ENCODE measurements at regions not wholly inside any gene's neighbourhood (a gene's known extent, or its start where the extent isn't known, plus 50 kb on each side); places are given as distances from the start of the nearest gene placed in this dataset.
A peak's percentile ranks its signal among the peaks of the same experiment; 100 is the strongest.

DNA sequence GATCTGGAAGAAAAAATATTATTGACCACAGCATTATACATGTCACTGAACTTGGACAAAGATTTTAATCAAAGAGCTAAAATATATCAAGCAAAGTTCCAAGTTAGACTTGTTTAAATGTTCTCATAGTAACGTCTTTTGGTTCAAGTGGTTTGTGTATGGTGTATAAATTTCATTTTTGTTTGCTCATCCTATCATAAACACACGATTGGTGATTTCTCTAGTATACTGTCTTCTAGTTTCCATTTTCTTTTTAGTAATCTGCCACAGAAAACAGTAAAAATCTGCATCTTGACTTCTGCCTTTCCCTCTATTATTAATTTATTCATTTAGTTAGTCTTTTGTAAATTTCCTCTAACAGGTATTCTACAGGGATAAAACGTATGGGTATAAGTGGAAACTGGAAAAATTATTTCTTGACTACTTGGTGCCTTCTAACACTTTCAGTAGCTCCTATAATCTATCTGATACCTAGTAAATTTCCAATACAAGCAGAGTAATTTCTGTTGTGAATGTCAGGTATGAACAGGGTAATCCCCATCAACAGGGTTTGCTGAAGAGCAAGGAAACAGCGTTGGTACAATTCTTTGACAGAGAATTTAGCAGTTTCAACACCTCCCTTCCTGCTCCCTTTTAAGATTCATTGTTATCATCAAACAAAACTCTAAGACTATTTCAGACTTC is 268.0 kb downstream of the PTPRC start:
- no peak for DNase-seq

- no peak for DNase-seq
Measured at GRCh38 chr1:198907423-198907746, 268.5 kb downstream of the PTPRC start.

- no peak for DNase-seq
Measured at GRCh38 chr1:198908995-198909394, 270.2 kb downstream of the PTPRC start.

- no peak for DNase-seq
Measured at GRCh38 chr1:198909973-198910372, 271.1 kb downstream of the PTPRC start.

GRCh38 chr1:198910816-198911215 is 272.0 kb downstream of the PTPRC start:
- no peak for DNase-seq

- no peak for DNase-seq
Measured at GRCh38 chr1:198912046-198912445, 273.2 kb downstream of the PTPRC start.

- DNase-seq, result no peak
Measured at GRCh38 chr1:198913667-198914066, 274.8 kb downstream of the PTPRC start.

GRCh38 chr1:198915327-198916231 is 276.7 kb downstream of the PTPRC start:
- no peak for DNase-seq

GRCh38 chr1:198917226-198917625 is 278.4 kb downstream of the PTPRC start:
- DNase-seq, result no peak

GRCh38 chr1:198918920-198919319 is 280.1 kb downstream of the PTPRC start:
- no peak for DNase-seq

DNA sequence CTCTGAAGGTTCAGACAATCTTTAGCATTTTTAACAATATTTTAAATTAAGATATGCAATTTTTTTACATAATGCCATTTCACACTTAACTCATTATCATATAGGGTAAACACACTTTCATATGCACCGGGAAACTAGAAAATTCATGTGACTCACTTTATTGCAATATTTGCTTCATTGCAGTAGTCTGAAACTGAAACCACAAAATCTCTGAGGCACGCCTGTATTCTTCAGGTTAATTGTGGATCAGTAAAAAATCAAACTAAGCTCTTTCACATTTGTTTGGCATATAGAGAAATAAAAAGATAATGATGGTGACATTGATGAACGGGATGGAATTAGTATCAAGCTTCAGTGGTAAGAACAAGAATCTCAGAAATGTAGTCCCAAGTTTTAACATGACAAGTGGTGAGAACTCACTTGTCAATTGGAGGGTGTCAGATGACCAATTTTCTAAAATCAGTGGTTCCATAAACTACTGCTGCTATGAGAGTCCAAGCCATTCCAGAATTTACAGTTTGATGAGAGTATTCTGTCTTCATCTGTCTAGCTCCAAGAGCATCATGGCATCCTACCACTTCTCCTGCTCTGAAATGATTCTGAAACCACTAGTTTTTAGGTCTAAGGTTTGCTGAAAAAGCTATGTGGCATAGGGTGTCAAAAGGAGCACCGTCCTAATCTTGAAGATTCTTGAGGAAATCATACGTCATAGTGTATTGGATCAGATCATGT is 281.0 kb downstream of the PTPRC start:
- no peak for DNase-seq

GRCh38 chr1:198922638-198923430 is 284.0 kb downstream of the PTPRC start:
- no peak for DNase-seq

DNA sequence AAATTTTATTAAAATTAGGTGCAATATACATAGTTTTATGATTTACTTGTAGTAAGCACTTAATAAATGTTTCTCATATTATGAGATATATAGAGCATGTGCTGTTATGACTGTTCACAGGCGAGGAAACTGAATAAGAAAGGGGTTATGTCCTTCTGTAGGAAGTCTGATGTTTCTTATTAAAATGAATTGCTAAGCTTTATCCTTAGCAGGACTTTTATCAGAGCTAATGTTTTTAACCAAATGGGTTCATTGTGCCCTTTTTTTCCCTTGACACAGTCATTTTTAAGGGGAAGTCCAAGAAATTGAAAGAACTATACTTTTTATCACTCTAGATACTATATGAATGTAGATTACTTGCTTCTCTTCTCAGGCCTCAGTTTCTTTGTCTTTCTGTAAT is 285.2 kb downstream of the PTPRC start:
- DNase-seq, result no peak

GRCh38 chr1:198925567-198925966 is 286.7 kb downstream of the PTPRC start:
- no peak for DNase-seq

- DNase-seq, result no peak
Measured at GRCh38 chr1:198927129-198927528, 288.3 kb downstream of the PTPRC start.

- no peak for DNase-seq
Measured at GRCh38 chr1:198929111-198929604, 290.3 kb downstream of the PTPRC start.

GRCh38 chr1:198929961-198930599 is 291.2 kb downstream of the PTPRC start:
- peak; percentile 34 for DNase-seq

- no peak for DNase-seq
Measured at GRCh38 chr1:198932351-198932991, 293.6 kb downstream of the PTPRC start.

DNA sequence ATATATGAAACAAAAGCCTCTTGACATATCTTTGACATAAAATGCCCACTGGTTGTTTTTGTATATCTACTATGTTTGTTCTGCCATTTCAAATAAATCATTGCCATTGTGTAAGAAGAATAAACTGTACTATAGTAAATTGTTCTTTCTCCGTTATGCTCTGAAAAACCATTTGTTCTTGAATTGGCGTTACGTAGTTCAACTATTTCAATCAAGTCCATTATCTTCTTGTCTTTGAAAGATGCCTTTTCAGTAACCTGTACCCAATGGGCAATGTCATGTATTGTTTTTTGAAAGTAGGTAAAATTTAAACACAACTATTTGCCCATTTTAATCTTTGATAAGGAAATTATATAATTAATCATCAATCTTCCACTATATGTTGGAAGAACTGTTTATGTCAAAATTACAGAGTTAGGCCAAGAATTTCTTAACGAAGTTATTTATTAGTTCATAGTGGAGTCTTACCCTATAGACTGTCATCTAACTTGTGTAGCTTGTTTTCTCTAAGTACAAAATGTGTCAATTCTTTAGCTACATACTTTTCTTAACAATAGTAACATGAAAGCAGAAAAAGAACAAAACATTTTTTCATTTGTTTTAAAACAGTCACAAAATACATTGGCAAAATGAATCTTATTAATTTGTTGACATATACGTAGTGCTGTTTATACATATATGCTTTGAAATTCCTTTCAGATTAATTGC is 294.8 kb downstream of the PTPRC start:
- no peak for DNase-seq

- no peak for DNase-seq
Measured at GRCh38 chr1:198934426-198934825, 295.6 kb downstream of the PTPRC start.

GRCh38 chr1:198934901-198935305 is 296.1 kb downstream of the PTPRC start:
- DNase-seq, result no peak

Measured in NCI-H2107 (cell line).